Kidney epithelial cell (primary cell): ENCODE measurements at regions not wholly inside any gene's neighbourhood (a gene's known extent, or its start where the extent isn't known, plus 50 kb on each side); places are given as distances from the start of the nearest gene placed in this dataset.
"Not testable (repeated sequence)": the region's sequence is repeated elsewhere in the genome, so short reads cannot be mapped to it uniquely, and the experiment has no call there.

Experiments
- DNase-seq: peaks from one replicate; pipeline ENCODE4 v3.0.0-alpha.2; 2010; ENCODE audit warnings: low read depth
- H3K27me3 ChIP-seq: 2 replicates; pipeline ENCODE4 v1.6.0; 2011; ENCODE audit warnings: low read length; ENCODE audit not compliant: control insufficient read depth, insufficient read depth
- H3K36me3 ChIP-seq: 2 replicates; pipeline ENCODE4 v1.5.1; 2011; ENCODE audit warnings: low read length; ENCODE audit not compliant: control insufficient read depth, insufficient read depth
- H3K4me3 ChIP-seq: 2 replicates; pipeline ENCODE4 v1.5.1; 2011; ENCODE audit warnings: low read depth, mild to moderate bottlenecking, control low read depth, low read length
- CTCF ChIP-seq: IDR thresholded peaks from 2 replicates; pipeline ENCODE4 v1.5.1; 2011; ENCODE audit warnings: mild to moderate bottlenecking, moderate library complexity, low read length, control low read depth, inconsistent platforms; ENCODE audit not compliant: insufficient read depth, poor library complexity, severe bottlenecking

GRCh38 chr12:124140944-124141486 is 153.9 kb upstream of the RFLNA start:
- DNase-seq = no peak
- no peak for TF ChIP-seq CTCF
- H3K4me3 ChIP-seq = no peak overlapping the region
- no peaks in the 10 kb centered on the region for H3K36me3 ChIP-seq
- H3K27me3 ChIP-seq = peaks cover 4% of the 10 kb centered on the region

GRCh38 chr12:124141611-124142010 is 153.3 kb upstream of the RFLNA start:
- DNase-seq, H3K36me3 ChIP-seq, H3K27me3 ChIP-seq, H3K4me3 ChIP-seq: not testable (repeated sequence)

GRCh38 chr12:124142395-124143035 is 152.4 kb upstream of the RFLNA start:
- H3K4me3 ChIP-seq = no peak overlapping the region
- DNase-seq = no peak

GRCh38 chr12:124143726-124144125 is 151.2 kb upstream of the RFLNA start:
- no peak for TF ChIP-seq CTCF
- Histone ChIP-seq H3K27me3 (peaks cover 4% of the 10 kb centered on the region), H3K36me3 (no peaks in the 10 kb centered on the region), H3K4me3 (no peak overlapping the region)
- DNase-seq = no peak

More at GRCh38 chr12:124142395-124143035, 152.4 kb upstream of the RFLNA start:
- Histone ChIP-seq H3K27me3 (peaks cover 4% of the 10 kb centered on the region), H3K36me3 (no peaks in the 10 kb centered on the region)
- TF ChIP-seq CTCF = no peak

GRCh38 chr12:124144531-124145194 is 150.2 kb upstream of the RFLNA start:
- Histone ChIP-seq H3K4me3 (no peak overlapping the region), H3K36me3 (no peaks in the 10 kb centered on the region), H3K27me3 (peaks cover 4% of the 10 kb centered on the region)
- no peak for TF ChIP-seq CTCF
- DNase-seq = no peak

GRCh38 chr12:124147027-124147426 is 147.9 kb upstream of the RFLNA start:
- no peaks in the 10 kb centered on the region for H3K27me3 ChIP-seq
- no peaks in the 10 kb centered on the region for H3K36me3 ChIP-seq
- DNase-seq = no peak
- TF ChIP-seq CTCF = no peak
- no peak overlapping the region for H3K4me3 ChIP-seq
